Activated T-helper 1 cell treated with anti-CD3 and anti-CD28 coated beads, Interleukin-12 subunit alpha, Interleukin-12 subunit beta, Interleukin-2, Interleukin-4 antibody, amounts not matched to agents 30 ng/mL and 10 ng/mL and 1 ng/mL, durations not matched to agents 14 hours and 24 hours and 36 hours (primary cell): ENCODE measurements at regions not wholly inside any gene's neighbourhood (a gene's known extent, or its start where the extent isn't known, plus 50 kb on each side); places are given as distances from the start of the nearest gene placed in this dataset.

Experiments
- DNase-seq: peaks from one replicate; pipeline ENCODE4 v3.0.0; 2021; ENCODE audit warnings: low spot score
- H3K27ac Mint-ChIP-seq: one replicate; pipeline ENCODE4 v1.8.0; 2021; ENCODE audit warnings: mild to moderate bottlenecking, mixed read lengths
- H3K27me3 Mint-ChIP-seq: one replicate; pipeline ENCODE4 v1.8.0; 2022; ENCODE audit warnings: mild to moderate bottlenecking, moderate library complexity, mixed read lengths; ENCODE audit not compliant: insufficient read depth
- H3K36me3 Mint-ChIP-seq: one replicate; pipeline ENCODE4 v1.8.0; 2021; ENCODE audit warnings: low read depth, mixed read lengths
- H3K4me1 Mint-ChIP-seq: one replicate; pipeline ENCODE4 v1.8.0; 2021; ENCODE audit warnings: low read depth, mixed read lengths
- H3K4me3 Mint-ChIP-seq: one replicate; pipeline ENCODE4 v1.8.0; 2021; ENCODE audit warnings: mild to moderate bottlenecking, moderate library complexity, mixed read lengths
- H3K9me3 Mint-ChIP-seq: one replicate; pipeline ENCODE4 v1.8.0; 2021; ENCODE audit warnings: mixed read lengths
- intact Hi-C: fragments of 100-400 bp; cut with micrococcal nuclease; formaldehyde crosslinking; loops from one replicate; pipeline ENCODE4 v1.15.1; 2024

- peaks cover 14% of the 10 kb centered on the region for H3K36me3 Mint-ChIP-seq
Measured at GRCh38 chr2:181114021-181114420, 133.6 kb downstream of the UBE2E3 start.

GRCh38 chr2:181116261-181116660 is 135.9 kb downstream of the UBE2E3 start:
- no peak for DNase-seq
- peaks cover 37% of the 10 kb centered on the region for H3K4me1 Mint-ChIP-seq
- intact Hi-C loops: no loop called here
- H3K36me3 Mint-ChIP-seq: peaks cover 13% of the 10 kb centered on the region
- no peak overlapping the region for H3K27ac Mint-ChIP-seq
- H3K4me3 Mint-ChIP-seq: no peak overlapping the region
- peaks cover 24% of the 10 kb centered on the region for H3K9me3 Mint-ChIP-seq
- no peaks in the 10 kb centered on the region for H3K27me3 Mint-ChIP-seq

More at GRCh38 chr2:181114021-181114420, 133.6 kb downstream of the UBE2E3 start:
- Mint-ChIP-seq H3K4me3 (no peak overlapping the region), H3K27me3 (no peaks in the 10 kb centered on the region), H3K4me1 (peaks cover 41% of the 10 kb centered on the region), H3K9me3 (peaks cover 24% of the 10 kb centered on the region), H3K27ac (no peak overlapping the region)
- intact Hi-C loops: no loop called here
- DNase-seq: no peak

GRCh38 chr2:181117206-181117925 is 137.0 kb downstream of the UBE2E3 start:
- peaks cover 16% of the 10 kb centered on the region for H3K36me3 Mint-ChIP-seq
- intact Hi-C loops: no loop called here

GRCh38 chr2:181120625-181121024 is 140.2 kb downstream of the UBE2E3 start:
- peaks cover 24% of the 10 kb centered on the region for H3K9me3 Mint-ChIP-seq
- H3K4me3 Mint-ChIP-seq: no peak overlapping the region
- peaks cover 59% of the 10 kb centered on the region for H3K4me1 Mint-ChIP-seq
- no peak for DNase-seq
- H3K36me3 Mint-ChIP-seq: peaks cover 16% of the 10 kb centered on the region
- intact Hi-C loops: loop anchor here (5.0 kb wide), 3 partner anchors 102 to 1503 kb away; no protein-coding TSS in a partner anchor
- H3K27ac Mint-ChIP-seq: no peak overlapping the region
- no peaks in the 10 kb centered on the region for H3K27me3 Mint-ChIP-seq

More at GRCh38 chr2:181117206-181117925, 137.0 kb downstream of the UBE2E3 start:
- no peaks in the 10 kb centered on the region for H3K27me3 Mint-ChIP-seq
- no peak for DNase-seq
- H3K4me3 Mint-ChIP-seq: no peak overlapping the region
- peaks cover 24% of the 10 kb centered on the region for H3K9me3 Mint-ChIP-seq
- peaks cover 43% of the 10 kb centered on the region for H3K4me1 Mint-ChIP-seq
- H3K27ac Mint-ChIP-seq: no peak overlapping the region

- Mint-ChIP-seq H3K9me3 (peaks cover 24% of the 10 kb centered on the region), H3K4me1 (peaks cover 72% of the 10 kb centered on the region), H3K27me3 (no peaks in the 10 kb centered on the region), H3K36me3 (peaks cover 19% of the 10 kb centered on the region), H3K4me3 (no peak overlapping the region), H3K27ac (no peak overlapping the region)
- no peak for DNase-seq
- intact Hi-C loops: loop anchor here (5.0 kb wide), 3 partner anchors 100 to 1505 kb away; no protein-coding TSS in a partner anchor
Measured at GRCh38 chr2:181121996-181122395, 141.6 kb downstream of the UBE2E3 start.

- intact Hi-C loops: loop anchor here (5.0 kb wide), 3 partner anchors 100 to 1505 kb away; no protein-coding TSS in a partner anchor
- Mint-ChIP-seq H3K9me3 (peaks cover 23% of the 10 kb centered on the region), H3K36me3 (peaks cover 19% of the 10 kb centered on the region), H3K27me3 (no peaks in the 10 kb centered on the region), H3K4me3 (no peak overlapping the region), H3K27ac (no peak overlapping the region), H3K4me1 (peaks cover 73% of the 10 kb centered on the region)
- DNase-seq: no peak
Measured at GRCh38 chr2:181122601-181123000, 142.2 kb downstream of the UBE2E3 start.

GRCh38 chr2:181123798-181124231 is 143.4 kb downstream of the UBE2E3 start:
- H3K4me1 Mint-ChIP-seq: peaks cover 74% of the 10 kb centered on the region
- no peaks in the 10 kb centered on the region for H3K27me3 Mint-ChIP-seq
- H3K9me3 Mint-ChIP-seq: peaks cover 15% of the 10 kb centered on the region
- H3K4me3 Mint-ChIP-seq: peak overlapping the region; percentile 78
- intact Hi-C loops: loop anchor here (1.0 to 5.0 kb wide), 8 partner anchors 17 to 1507 kb away; partner anchors contain the start of gene UBE2E3
- DNase-seq: peak; percentile 73
- peak overlapping the region; percentile 95 for H3K27ac Mint-ChIP-seq
- H3K36me3 Mint-ChIP-seq: peaks cover 19% of the 10 kb centered on the region

GRCh38 chr2:181124497-181124896 is 144.1 kb downstream of the UBE2E3 start:
- DNase-seq: no peak
- Mint-ChIP-seq H3K27me3 (no peaks in the 10 kb centered on the region), H3K4me3 (peak overlapping the region; percentile 78), H3K4me1 (peaks cover 71% of the 10 kb centered on the region), H3K27ac (peak overlapping the region; percentile 95), H3K36me3 (peaks cover 18% of the 10 kb centered on the region), H3K9me3 (peaks cover 16% of the 10 kb centered on the region)
- intact Hi-C loops: loop anchor here (5.0 kb wide), 3 partner anchors 98 to 1507 kb away; no protein-coding TSS in a partner anchor

- no peaks in the 10 kb centered on the region for H3K27me3 Mint-ChIP-seq
- peaks cover 71% of the 10 kb centered on the region for H3K4me1 Mint-ChIP-seq
- peak overlapping the region; percentile 95 for H3K27ac Mint-ChIP-seq
- H3K4me3 Mint-ChIP-seq: peak overlapping the region; percentile 74
- no peak for DNase-seq
- H3K36me3 Mint-ChIP-seq: peaks cover 19% of the 10 kb centered on the region
- peaks cover 16% of the 10 kb centered on the region for H3K9me3 Mint-ChIP-seq
- intact Hi-C loops: loop anchor here (5.0 kb wide), 1 partner anchor 37 kb away; no protein-coding TSS in a partner anchor
Measured at GRCh38 chr2:181125359-181125758, 145.0 kb downstream of the UBE2E3 start.

- H3K4me1 Mint-ChIP-seq: peaks cover 71% of the 10 kb centered on the region
- H3K9me3 Mint-ChIP-seq: peaks cover 8% of the 10 kb centered on the region
- intact Hi-C loops: loop anchor here (5.0 kb wide), 1 partner anchor 36 kb away; no protein-coding TSS in a partner anchor
- peaks cover 16% of the 10 kb centered on the region for H3K36me3 Mint-ChIP-seq
- H3K4me3 Mint-ChIP-seq: peak overlapping the region; percentile 11
- peak overlapping the region; percentile 60 for H3K27ac Mint-ChIP-seq
- DNase-seq: no peak
- H3K27me3 Mint-ChIP-seq: no peaks in the 10 kb centered on the region
Measured at GRCh38 chr2:181126311-181126868, 146.0 kb downstream of the UBE2E3 start.

GRCh38 chr2:181128199-181128598 is 147.8 kb downstream of the UBE2E3 start:
- H3K4me1 Mint-ChIP-seq: peaks cover 79% of the 10 kb centered on the region
- DNase-seq: no peak
- H3K27ac Mint-ChIP-seq: peak overlapping the region; percentile 77
- peaks cover 19% of the 10 kb centered on the region for H3K36me3 Mint-ChIP-seq
- H3K4me3 Mint-ChIP-seq: peak overlapping the region; percentile 15
- peaks cover 8% of the 10 kb centered on the region for H3K9me3 Mint-ChIP-seq
- no peaks in the 10 kb centered on the region for H3K27me3 Mint-ChIP-seq
- intact Hi-C loops: loop anchor here (1.0 to 5.0 kb wide), 5 partner anchors 14 to 177 kb away; no protein-coding TSS in a partner anchor

GRCh38 chr2:181129364-181130056 is 149.1 kb downstream of the UBE2E3 start:
- H3K27me3 Mint-ChIP-seq: no peaks in the 10 kb centered on the region
- H3K36me3 Mint-ChIP-seq: peaks cover 22% of the 10 kb centered on the region
- peaks cover 8% of the 10 kb centered on the region for H3K9me3 Mint-ChIP-seq
- peak overlapping the region; percentile 70 for H3K27ac Mint-ChIP-seq
- intact Hi-C loops: loop anchor here (2.0 to 5.0 kb wide), 2 partner anchors 33 to 67 kb away; no protein-coding TSS in a partner anchor
- peak overlapping the region; percentile 3 for H3K4me3 Mint-ChIP-seq
- H3K4me1 Mint-ChIP-seq: peaks cover 68% of the 10 kb centered on the region
- no peak for DNase-seq
